Naive thymus-derived CD4-positive, alpha-beta T cell (primary cell): ENCODE measurements at regions not wholly inside any gene's neighbourhood (a gene's known extent, or its start where the extent isn't known, plus 50 kb on each side); places are given as distances from the start of the nearest gene placed in this dataset.

ENCODE experiments used
- ATAC-seq: fragments of 150-1000 bp; cut with Tn5 transposase; 2 replicates; pipeline ENCODE4 v1.10.0; 2021; ENCODE audit warnings: mild to moderate bottlenecking, moderate library complexity
- CTCF ChIA-PET: fragments of 350-600 bp; sonication (Branson Sonifier 250); formaldehyde crosslinking; loops from one replicate; lab custom pipeline; 2021; ENCODE audit warnings: antibody characterized with exemption; lab: Charles Lee
- POLR2A ChIA-PET: fragments of 350-600 bp; sonication (Branson Sonifier 250); formaldehyde crosslinking; loops from one replicate; lab custom pipeline; 2021; ENCODE audit warnings: antibody characterized with exemption, inconsistent platforms; lab: Charles Lee
- DNase-seq, 9 donors: peaks; one replicate each; pipeline versions ENCODE4 v3.0.0 to v3.0.0-alpha.2; 2020 to 2022; ENCODE audit warnings: mixed read lengths in 1 of 9
- H3K27ac ChIP-seq: one replicate; pipeline ENCODE4 v1.7.0; 2013; ENCODE audit warnings: mild to moderate bottlenecking, low read depth, low read length, moderate library complexity
- H3K27me3 ChIP-seq, 2 donors: one replicate each; pipeline ENCODE4 v1.7.0; 2013; ENCODE audit warnings: low read length in 2 of 2, mild to moderate bottlenecking in 2 of 2, moderate library complexity in 2 of 2; ENCODE audit not compliant: control insufficient read depth in 2 of 2, insufficient read depth in 2 of 2
- H3K36me3 ChIP-seq, 3 experiments: 1 replicate in 2 of 3; 2 replicates in 1 of 3; pipeline ENCODE4 v1.7.0; 2013; ENCODE audit warnings: low read length in 3 of 3, mild to moderate bottlenecking in 3 of 3, moderate library complexity in 1 of 3; ENCODE audit not compliant: insufficient read depth in 3 of 3, control insufficient read depth in 2 of 3
- H3K4me1 ChIP-seq, 2 donors: one replicate each; pipeline ENCODE4 v1.7.0; 2013; ENCODE audit warnings: low read length in 2 of 2, mild to moderate bottlenecking in 2 of 2, moderate library complexity in 1 of 2; ENCODE audit not compliant: control insufficient read depth in 2 of 2, insufficient read depth in 2 of 2
- H3K4me3 ChIP-seq: 2 replicates; pipeline ENCODE4 v1.7.0; 2013; ENCODE audit warnings: mild to moderate bottlenecking, low read length
- H3K9me3 ChIP-seq, 3 experiments: 1 replicate in 2 of 3; 2 replicates in 1 of 3; pipeline ENCODE4 v1.7.0; 2013; ENCODE audit warnings: low read length in 3 of 3; ENCODE audit not compliant: control insufficient read depth in 2 of 3
- H3K27ac Mint-ChIP-seq, 9 donors: one replicate each; pipeline ENCODE4 v1.8.0; 2020 to 2022; ENCODE audit warnings: mixed read lengths in 9 of 9, mild to moderate bottlenecking in 8 of 9, moderate library complexity in 5 of 9, inconsistent platforms in 2 of 9
- H3K27me3 Mint-ChIP-seq, 5 donors: one replicate each; pipeline ENCODE4 v1.8.0; 2021 to 2022; ENCODE audit warnings: mixed read lengths in 5 of 5, mild to moderate bottlenecking in 1 of 5
- H3K36me3 Mint-ChIP-seq, 5 donors: one replicate each; pipeline ENCODE4 v1.8.0; 2020 to 2022; ENCODE audit warnings: mixed read lengths in 5 of 5, mild to moderate bottlenecking in 3 of 5, inconsistent platforms in 1 of 5
- H3K4me1 Mint-ChIP-seq, 7 donors: one replicate each; pipeline ENCODE4 v1.8.0; 2020 to 2022; ENCODE audit warnings: mixed read lengths in 7 of 7, mild to moderate bottlenecking in 3 of 7, inconsistent platforms in 1 of 7
- H3K4me3 Mint-ChIP-seq, 10 donors: one replicate each; pipeline ENCODE4 v1.8.0; 2020 to 2022; ENCODE audit warnings: mild to moderate bottlenecking in 10 of 10, mixed read lengths in 10 of 10, moderate library complexity in 6 of 10, inconsistent platforms in 2 of 10
- H3K9me3 Mint-ChIP-seq, 11 donors: one replicate each; pipeline ENCODE4 v1.8.0; 2020 to 2022; ENCODE audit warnings: mixed read lengths in 11 of 11, mild to moderate bottlenecking in 4 of 11, inconsistent platforms in 1 of 11, moderate library complexity in 1 of 11
- intact Hi-C, 2 donors: fragments of 100-400 bp; cut with micrococcal nuclease; formaldehyde crosslinking; loops; one replicate each; pipeline ENCODE4 v1.15.1; 2023

- ChIA-PET POLR2A (no interaction called here), CTCF (interaction anchor here (1.5 kb wide), 1 partner anchor 10 kb away, joined by 5 read pairs; no protein-coding TSS in a partner anchor)
- Histone ChIP-seq H3K27ac (no peak overlapping the region), H3K9me3 (no peaks in the 10 kb centered on the region), H3K4me3 (no peak overlapping the region), H3K36me3 (no peaks in the 10 kb centered on the region), H3K4me1 (peaks cover 29 to 37% of the 10 kb centered on the region in 2 donors), H3K27me3 (no peaks in the 10 kb centered on the region)
- DNase-seq: no peak
- Mint-ChIP-seq H3K27me3 (no peaks in the 10 kb centered on the region), H3K27ac (no peak overlapping the region), H3K9me3 (peaks cover 0 to 4% (median 0%) of the 10 kb centered on the region in 11 donors), H3K4me1 (peaks cover 19 to 55% (median 41%) of the 10 kb centered on the region in 7 donors), H3K4me3 (no peak overlapping the region), H3K36me3 (peaks cover 0 to 11% (median 0%) of the 10 kb centered on the region in 5 donors)
- no peak for ATAC-seq
- intact Hi-C loops: loop anchor here in 1 of 2 donors (5.0 kb wide), 1 partner anchor 227 kb away; no protein-coding TSS in a partner anchor
These were observed 95.0 kb downstream of the SPP2 start for GRCh38 chr2:234145511-234145910.

DNA sequence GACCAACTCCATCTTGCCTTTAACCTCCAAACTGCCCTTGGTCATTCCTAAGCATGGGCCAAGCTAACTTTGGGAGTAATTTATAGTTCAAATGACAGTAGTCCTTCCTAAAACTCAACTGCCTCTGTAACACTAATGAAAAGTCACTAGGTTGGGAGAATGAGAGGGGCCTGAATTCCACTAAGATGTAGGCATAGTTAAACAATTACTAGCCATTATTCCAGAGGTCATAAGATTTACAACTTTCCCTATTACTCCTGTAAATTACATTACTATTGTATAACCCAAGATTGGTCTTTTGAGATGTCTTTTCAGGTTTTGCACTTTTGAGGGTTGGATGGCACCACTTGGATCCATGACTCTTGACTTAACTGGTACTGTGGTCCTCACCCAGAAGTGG, 94.6 kb downstream of the SPP2 start:
- Mint-ChIP-seq H3K36me3 (peaks cover 0 to 11% (median 0%) of the 10 kb centered on the region in 5 donors), H3K4me1 (peaks cover 19 to 53% (median 39%) of the 10 kb centered on the region in 7 donors), H3K9me3 (peaks cover 0 to 7% (median 0%) of the 10 kb centered on the region in 11 donors), H3K4me3 (no peak overlapping the region), H3K27me3 (no peaks in the 10 kb centered on the region), H3K27ac (no peak overlapping the region)
- DNase-seq (no peak), ATAC-seq (no peak)
- CTCF ChIA-PET: no interaction called here
- peaks cover 29 to 37% of the 10 kb centered on the region in 2 donors for H3K4me1 ChIP-seq
- H3K9me3 ChIP-seq: no peaks in the 10 kb centered on the region
- H3K27ac ChIP-seq: no peak overlapping the region
- H3K27me3 ChIP-seq: no peaks in the 10 kb centered on the region
- POLR2A ChIA-PET: no interaction called here
- intact Hi-C loops: loop anchor here in 1 of 2 donors (5.0 kb wide), 1 partner anchor 227 kb away; no protein-coding TSS in a partner anchor
- H3K36me3 ChIP-seq: no peaks in the 10 kb centered on the region
- H3K4me3 ChIP-seq: no peak overlapping the region

- Mint-ChIP-seq H3K4me3 (no peak overlapping the region), H3K9me3 (peaks cover 0 to 7% (median 0%) of the 10 kb centered on the region in 11 donors), H3K4me1 (peaks cover 19 to 47% (median 30%) of the 10 kb centered on the region in 7 donors), H3K27ac (peak overlapping the region in 1 of 9 donors; percentile 45), H3K36me3 (peaks cover 0 to 11% (median 0%) of the 10 kb centered on the region in 5 donors), H3K27me3 (no peaks in the 10 kb centered on the region)
- ATAC-seq (no peak), DNase-seq (no peak)
- H3K4me1 ChIP-seq: peaks cover 26 to 27% of the 10 kb centered on the region in 2 donors
- H3K27ac ChIP-seq: no peak overlapping the region
- intact Hi-C loops: no loop called here
- no peak overlapping the region for H3K4me3 ChIP-seq
- H3K27me3 ChIP-seq: no peaks in the 10 kb centered on the region
- no peaks in the 10 kb centered on the region for H3K9me3 ChIP-seq
- ChIA-PET CTCF (interaction anchor here (1.1 kb wide), 1 partner anchor 13 kb away, joined by 4 read pairs; no protein-coding TSS in a partner anchor), POLR2A (no interaction called here)
- no peaks in the 10 kb centered on the region for H3K36me3 ChIP-seq
These were observed 93.4 kb downstream of the SPP2 start for GRCh38 chr2:234143896-234144295.

GRCh38 chr2:234142530-234142929, 92.0 kb downstream of the SPP2 start:
- Mint-ChIP-seq H3K9me3 (peaks cover 0 to 7% (median 0%) of the 10 kb centered on the region in 11 donors), H3K4me3 (no peak overlapping the region), H3K27me3 (no peaks in the 10 kb centered on the region), H3K36me3 (peaks cover 0 to 7% (median 0%) of the 10 kb centered on the region in 5 donors), H3K4me1 (peaks cover 10 to 35% (median 23%) of the 10 kb centered on the region in 7 donors), H3K27ac (no peak overlapping the region)
- Histone ChIP-seq H3K27ac (no peak overlapping the region), H3K9me3 (no peaks in the 10 kb centered on the region), H3K27me3 (no peaks in the 10 kb centered on the region), H3K4me1 (peaks cover 16 to 17% of the 10 kb centered on the region in 2 donors), H3K4me3 (no peak overlapping the region), H3K36me3 (no peaks in the 10 kb centered on the region)
- intact Hi-C loops: no loop called here
- ChIA-PET CTCF (no interaction called here), POLR2A (interaction anchor here (1.2 kb wide), 1 partner anchor 353 kb away, joined by 4 read pairs; no protein-coding TSS in a partner anchor)
- ATAC-seq: no peak
- DNase-seq: no peak

DNA sequence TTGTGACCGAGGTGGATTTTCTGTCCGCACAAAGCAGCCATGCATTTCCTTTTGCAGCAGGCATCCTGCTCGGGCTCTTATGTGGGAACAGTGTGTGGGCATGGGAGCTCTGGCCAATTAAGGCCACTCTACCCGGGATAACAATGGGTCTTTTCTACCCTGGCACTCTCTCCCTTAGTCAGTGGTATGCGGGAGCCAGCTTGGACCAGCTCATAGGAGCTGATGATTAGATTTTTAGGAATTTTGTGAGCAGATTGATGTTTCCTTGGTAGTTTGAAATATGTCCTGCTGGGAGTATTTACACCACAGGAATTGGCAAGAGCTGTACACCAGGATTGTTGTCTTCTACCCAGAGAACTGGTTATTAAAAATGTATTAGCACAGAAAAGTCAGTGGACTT, 89.3 kb downstream of the SPP2 start:
- no peaks in the 10 kb centered on the region for H3K27me3 ChIP-seq
- Mint-ChIP-seq H3K36me3 (peaks cover 0 to 3% (median 0%) of the 10 kb centered on the region in 5 donors), H3K27ac (no peak overlapping the region), H3K27me3 (peaks cover 0 to 2% (median 0%) of the 10 kb centered on the region in 5 donors), H3K4me3 (no peak overlapping the region), H3K9me3 (peaks cover 0 to 3% (median 0%) of the 10 kb centered on the region in 11 donors), H3K4me1 (peaks cover 7 to 40% (median 31%) of the 10 kb centered on the region in 7 donors)
- H3K4me1 ChIP-seq: peaks cover 23 to 24% of the 10 kb centered on the region in 2 donors
- H3K27ac ChIP-seq: no peak overlapping the region
- ChIA-PET POLR2A (interaction anchor here (1.6 kb wide), 1 partner anchor 358 kb away, joined by 4 read pairs; the partner anchor contains the start of gene ARL4C), CTCF (interaction anchor here (0.6 to 2.3 kb wide), 2 partner anchors 14 to 149 kb away, joined by 6 to 7 read pairs; no protein-coding TSS in a partner anchor)
- H3K36me3 ChIP-seq: no peaks in the 10 kb centered on the region
- no peaks in the 10 kb centered on the region for H3K9me3 ChIP-seq
- intact Hi-C loops: loop anchor here (5.0 kb wide), 2 partner anchors 233 to 308 kb away; no protein-coding TSS in a partner anchor
- ATAC-seq (no peak), DNase-seq (no peak)
- H3K4me3 ChIP-seq: no peak overlapping the region

DNA sequence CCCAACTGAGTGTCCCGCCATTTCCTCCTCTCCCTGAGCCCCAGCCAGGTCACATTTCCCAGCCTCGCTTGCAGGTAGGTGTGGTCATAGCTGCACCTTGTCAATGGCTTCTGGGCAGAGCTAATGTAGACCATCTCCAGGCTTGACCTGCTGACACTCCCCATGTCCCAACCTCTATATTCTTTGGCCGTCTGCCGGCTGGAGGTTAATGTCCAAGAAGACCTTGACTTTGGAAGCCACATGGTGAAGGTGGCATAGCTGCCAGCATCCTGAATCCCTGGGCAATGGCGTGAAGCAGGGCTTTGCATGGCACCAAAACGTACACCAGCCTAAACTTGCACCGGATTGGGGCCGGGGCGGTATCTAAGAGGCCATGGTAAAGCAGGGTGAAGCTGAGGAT, 88.3 kb downstream of the SPP2 start:
- no peak for DNase-seq

More for the DNA sequence above, 88.3 kb downstream of the SPP2 start:
- Mint-ChIP-seq H3K4me3 (no peak overlapping the region), H3K36me3 (peaks cover 0 to 3% (median 0%) of the 10 kb centered on the region in 5 donors), H3K9me3 (peaks cover 0 to 3% (median 0%) of the 10 kb centered on the region in 11 donors), H3K27ac (no peak overlapping the region), H3K27me3 (peaks cover 0 to 2% (median 0%) of the 10 kb centered on the region in 5 donors), H3K4me1 (peaks cover 7 to 40% (median 31%) of the 10 kb centered on the region in 7 donors)
- no peaks in the 10 kb centered on the region for H3K9me3 ChIP-seq
- no peak overlapping the region for H3K27ac ChIP-seq
- ATAC-seq: no peak
- no peaks in the 10 kb centered on the region for H3K27me3 ChIP-seq
- H3K4me1 ChIP-seq: peaks cover 23 to 24% of the 10 kb centered on the region in 2 donors
- H3K36me3 ChIP-seq: no peaks in the 10 kb centered on the region
- H3K4me3 ChIP-seq: no peak overlapping the region
- ChIA-PET POLR2A (interaction anchor here (1.5 to 1.6 kb wide), 3 partner anchors 309 to 362 kb away, joined by 3 to 4 read pairs (median 4); partner anchors contain the start of gene ARL4C), CTCF (interaction anchor here (0.6 to 5.5 kb wide), 6 partner anchors 17 to 363 kb away, joined by 3 to 63 read pairs (median 3); no protein-coding TSS in a partner anchor)
- intact Hi-C loops: loop anchor here (5.0 kb wide), 2 partner anchors 233 to 308 kb away; no protein-coding TSS in a partner anchor
